ENCODE measurements at regions not wholly inside any gene's neighbourhood (a gene's known extent, or its start where the extent isn't known, plus 50 kb on each side); places are given as distances from the start of the nearest gene placed in this dataset.
"Not testable (repeated sequence)": the region's sequence is repeated elsewhere in the genome, so short reads cannot be mapped to it uniquely, and the experiment has no call there.

- no peak for DNase-seq (ENCODE audit: low read depth)
- H3K4me3 ChIP-seq (ENCODE audit: low read depth, low read length), result no peak overlapping the region
- no peak for TF ChIP-seq CTCF (conservative IDR thresholded peaks at IDR 0.05; ENCODE audit: low read depth, low read length)
These were observed 71.1 kb downstream of the FAM50B start for GRCh38 chr6:3920321-3920720.

GRCh38 chr6:3921663-3922062 is 72.5 kb downstream of the FAM50B start:
- TF ChIP-seq CTCF (conservative IDR thresholded peaks at IDR 0.05; ENCODE audit: low read depth, low read length), result no peak
- no peak overlapping the region for H3K4me3 ChIP-seq (ENCODE audit: low read depth, low read length)
- no peak for DNase-seq (ENCODE audit: low read depth)

DNA sequence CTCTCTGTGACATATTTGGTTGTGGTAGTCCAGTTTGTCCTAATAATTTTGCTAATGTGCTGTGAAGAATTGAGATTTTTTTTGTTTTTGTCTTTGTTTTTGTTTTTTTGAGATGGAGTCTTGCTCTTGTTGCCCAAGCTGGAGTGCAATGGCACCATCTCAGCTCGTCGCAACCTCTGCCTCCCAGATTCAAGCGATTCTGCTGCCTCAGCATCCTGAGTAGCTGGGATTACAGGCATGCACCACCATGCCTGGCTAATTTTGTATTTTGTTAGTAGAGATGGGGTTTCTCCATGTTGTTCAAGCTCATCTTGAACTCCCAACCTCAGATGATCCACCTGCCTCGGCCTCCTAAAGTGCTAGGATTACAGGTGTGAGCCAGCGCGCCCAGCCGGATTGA is 73.4 kb downstream of the FAM50B start:
- H3K4me3 ChIP-seq (ENCODE audit: low read depth, low read length); DNase-seq (ENCODE audit: low read depth): not testable (repeated sequence)

GRCh38 chr6:3925223-3926149 is 76.3 kb downstream of the FAM50B start:
- peak overlapping the region; percentile 6 for H3K4me3 ChIP-seq (ENCODE audit: low read depth, low read length)
- not testable (repeated sequence) for DNase-seq (ENCODE audit: low read depth)

- TF ChIP-seq CTCF (conservative IDR thresholded peaks at IDR 0.05; ENCODE audit: low read depth, low read length), result no peak
- no peak for DNase-seq (ENCODE audit: low read depth)
- peak overlapping the region; percentile 6 for H3K4me3 ChIP-seq (ENCODE audit: low read depth, low read length)
These were observed 76.9 kb downstream of the FAM50B start for GRCh38 chr6:3926150-3926482.

DNA sequence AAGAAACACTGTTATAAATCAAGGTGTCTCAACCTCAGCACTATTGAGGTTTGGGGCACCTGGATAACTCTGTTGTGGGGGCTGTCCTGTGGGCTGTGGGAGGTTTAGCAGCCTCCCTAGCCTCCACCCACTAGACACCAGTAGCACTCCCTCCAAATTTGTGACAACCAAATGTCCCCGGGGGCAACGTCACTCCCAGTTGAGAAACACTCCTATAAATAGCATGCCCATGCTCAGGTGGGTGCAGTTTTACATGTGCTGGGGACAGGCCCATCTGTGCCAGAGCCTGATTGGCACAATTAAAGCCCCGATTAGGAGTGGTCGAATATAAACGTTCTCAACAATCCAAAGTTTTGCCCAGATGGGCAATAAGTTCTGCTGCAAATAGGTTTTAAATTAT is 78.9 kb downstream of the FAM50B start:
- DNase-seq (ENCODE audit: low read depth), result no peak
- H3K4me3 ChIP-seq (ENCODE audit: low read depth, low read length), result no peak overlapping the region
- no peak for TF ChIP-seq CTCF (conservative IDR thresholded peaks at IDR 0.05; ENCODE audit: low read depth, low read length)

GRCh38 chr6:3929281-3929798 is 80.2 kb downstream of the FAM50B start:
- DNase-seq (ENCODE audit: low read depth), result no peak
- TF ChIP-seq CTCF (conservative IDR thresholded peaks at IDR 0.05; ENCODE audit: low read depth, low read length), result no peak

GRCh38 chr6:3937438-3937837 is 88.3 kb downstream of the FAM50B start:
- H3K4me3 ChIP-seq (ENCODE audit: low read depth, low read length), result no peak overlapping the region
- TF ChIP-seq CTCF (conservative IDR thresholded peaks at IDR 0.05; ENCODE audit: low read depth, low read length), result no peak
- no peak for DNase-seq (ENCODE audit: low read depth)

More at GRCh38 chr6:3929281-3929798, 80.2 kb downstream of the FAM50B start:
- no peak overlapping the region for H3K4me3 ChIP-seq (ENCODE audit: low read depth, low read length)

Measured in choroid plexus epithelial cell (primary cell).